GM18909 (cell line): ENCODE measurements at regions not wholly inside any gene's neighbourhood (a gene's known extent, or its start where the extent isn't known, plus 50 kb on each side); places are given as distances from the start of the nearest gene placed in this dataset.

ENCODE experiments used
- ATAC-seq: cut with Tn5 transposase; IDR thresholded peaks from one replicate; pipeline ENCODE4 v1.9.1; 2021; ENCODE audit warnings: mild to moderate bottlenecking; ENCODE audit not compliant: unreplicated experiment, poor library complexity

DNA sequence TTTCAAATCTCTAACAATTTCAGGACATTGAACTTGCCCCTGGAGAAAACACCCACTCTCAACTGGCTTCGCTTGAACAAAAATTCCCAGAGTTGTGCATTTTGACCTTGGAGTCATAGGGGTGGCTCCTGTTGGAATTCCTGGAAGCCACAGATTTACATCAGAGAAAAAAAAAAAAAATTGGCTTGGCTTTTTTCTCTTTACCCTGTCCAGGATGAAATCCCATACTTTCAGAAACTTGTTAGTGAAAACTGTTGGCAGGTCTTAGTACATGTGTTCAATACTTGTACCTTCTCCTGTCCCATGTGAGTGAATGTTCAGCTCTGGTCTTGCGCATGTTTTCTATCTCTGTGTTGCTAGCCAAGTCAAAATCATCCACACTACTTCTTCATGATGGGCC lies 228.8 kb downstream of the TGFB2 start:
- ATAC-seq, result no peak

DNA sequence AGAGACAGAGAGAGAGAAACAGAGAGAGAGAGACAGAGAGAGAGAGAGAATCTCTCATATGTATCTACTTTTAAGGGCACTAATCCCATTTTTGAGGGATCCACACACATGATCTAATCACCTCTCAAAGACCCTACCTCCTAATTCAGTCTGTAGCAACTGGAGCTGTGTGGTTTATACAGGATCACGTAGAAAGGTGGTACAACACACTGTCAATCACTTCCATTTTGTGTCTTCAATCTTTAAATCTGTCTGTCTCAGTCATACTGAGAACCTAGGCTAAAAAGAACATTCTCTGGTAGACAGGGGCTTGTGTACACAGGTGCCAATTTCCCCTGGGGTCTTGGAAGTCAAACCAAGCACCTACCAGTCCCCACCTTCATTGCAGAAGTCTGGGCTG lies 229.9 kb downstream of the TGFB2 start:
- ATAC-seq, result no peak

DNA sequence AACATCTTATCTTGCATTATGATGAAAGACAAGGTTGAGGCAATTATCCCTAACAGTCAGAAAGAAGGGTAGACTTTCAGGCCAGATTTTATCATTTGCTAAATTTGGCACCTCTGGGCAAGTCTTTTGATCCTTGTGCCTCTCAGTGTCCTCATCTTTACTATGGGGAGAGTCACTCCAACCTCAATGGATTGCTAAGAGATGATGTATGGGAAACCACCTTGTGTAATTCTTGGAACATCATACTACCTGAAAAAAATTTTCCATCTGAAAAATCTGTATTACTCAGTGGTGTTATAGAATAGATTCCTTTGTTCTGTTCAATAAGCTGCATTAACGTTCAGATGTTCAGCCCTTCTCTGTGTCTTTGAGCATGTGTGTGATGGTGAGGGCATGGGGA lies 230.7 kb downstream of the TGFB2 start:
- no peak for ATAC-seq

DNA sequence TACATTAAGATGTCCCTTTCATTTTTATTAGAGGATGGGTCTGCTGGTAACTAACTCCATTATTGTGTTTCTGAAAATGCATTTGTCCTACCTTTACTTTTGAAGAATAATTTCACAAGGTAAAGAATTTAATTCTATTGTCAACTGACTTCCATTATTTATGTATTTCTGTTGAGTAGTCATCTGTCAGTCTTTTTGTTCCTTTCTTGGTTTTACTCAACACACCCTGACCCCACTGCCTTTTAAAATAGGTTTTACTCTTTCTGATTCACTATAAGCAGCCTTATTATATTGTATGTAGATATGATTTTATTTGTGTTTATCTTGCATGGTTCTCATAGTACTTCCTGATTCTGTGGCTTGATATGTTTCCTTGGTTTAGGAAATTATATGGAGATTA lies 237.5 kb downstream of the TGFB2 start:
- ATAC-seq, result no peak

DNA sequence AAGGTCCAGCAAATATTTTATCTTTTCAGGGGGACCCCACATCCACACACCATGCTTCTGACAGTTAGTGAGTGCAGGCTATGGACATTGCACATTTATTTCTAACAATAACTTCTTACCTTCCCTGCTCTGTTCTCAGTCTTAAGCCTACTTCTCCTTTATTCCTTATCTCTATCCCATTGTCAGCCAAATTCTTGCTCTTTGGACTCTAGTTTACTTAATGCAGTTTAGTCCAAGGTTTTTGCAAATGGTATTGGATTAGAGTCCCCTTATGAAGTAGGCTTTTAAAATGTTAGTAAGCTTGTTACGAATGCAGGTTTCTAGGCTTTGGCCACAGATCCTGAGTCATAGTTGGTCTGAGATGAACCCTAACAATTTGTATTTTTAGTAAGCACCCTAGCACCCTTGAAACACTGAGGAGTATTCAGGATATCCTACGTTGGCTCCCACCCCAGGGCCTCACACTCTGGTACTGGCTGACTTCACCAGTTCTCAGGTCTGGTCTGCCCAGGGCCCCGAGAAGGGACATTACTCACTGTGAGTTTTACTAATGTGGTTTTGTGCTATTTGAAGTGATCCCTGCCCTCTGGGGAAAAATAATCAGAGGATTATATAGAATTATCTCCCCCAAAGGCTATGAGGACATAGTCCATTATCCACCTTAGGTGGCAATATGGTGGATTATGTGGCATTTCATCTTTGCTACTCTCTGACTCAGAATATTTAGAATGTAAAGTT lies 239.5 kb downstream of the TGFB2 start:
- ATAC-seq, result no peak

DNA sequence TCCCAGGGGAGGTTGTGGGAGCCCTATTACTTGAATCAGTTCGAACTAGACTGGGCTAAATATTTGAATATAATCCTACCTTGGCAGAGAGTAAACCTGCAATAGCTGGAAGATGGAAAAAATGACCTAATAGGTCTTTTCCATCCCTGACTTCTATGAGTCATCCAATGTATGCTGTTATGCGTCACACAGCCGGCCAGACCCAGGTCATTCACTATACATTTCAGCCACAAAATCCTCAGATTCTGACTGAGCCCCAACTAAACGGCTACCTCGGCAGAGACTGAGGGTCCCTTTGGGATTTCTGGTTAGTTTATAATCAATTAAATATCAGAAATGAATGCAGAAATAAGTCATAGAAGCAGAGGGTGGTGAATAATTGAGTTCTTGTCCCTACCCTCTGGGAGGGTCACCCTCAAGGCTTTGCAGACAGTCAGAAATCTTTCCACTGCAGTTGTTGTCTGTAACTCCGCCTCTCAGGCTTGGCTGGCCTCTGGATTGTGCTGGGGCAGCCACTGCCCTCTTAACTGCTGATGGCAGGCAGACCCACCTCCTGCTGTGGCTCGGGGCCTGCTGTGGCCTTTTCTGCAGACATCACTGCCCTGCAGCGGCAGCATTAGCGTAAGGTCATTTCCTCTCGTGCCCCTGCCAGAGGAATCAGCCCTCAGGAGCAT lies 240.5 kb downstream of the TGFB2 start:
- no peak for ATAC-seq

DNA sequence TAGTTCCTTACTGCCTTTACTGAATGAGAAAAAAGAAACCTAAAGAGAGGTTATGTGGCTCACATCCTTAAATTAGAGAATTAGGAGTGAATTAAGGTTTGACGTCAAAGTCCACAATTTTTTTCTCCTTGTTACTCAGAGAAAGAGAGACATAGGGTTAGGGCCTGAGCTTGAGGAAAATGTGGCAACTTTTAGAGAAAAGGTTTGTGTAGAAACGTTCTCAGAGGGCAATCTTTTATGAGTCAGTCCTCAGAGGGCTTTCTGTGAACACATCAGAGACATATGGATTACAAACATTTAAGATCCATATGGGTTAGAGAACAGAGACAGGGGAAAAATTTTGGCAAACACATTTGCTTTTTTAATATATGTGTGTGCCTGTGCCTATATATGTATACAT lies 242.8 kb downstream of the TGFB2 start:
- no peak for ATAC-seq

DNA sequence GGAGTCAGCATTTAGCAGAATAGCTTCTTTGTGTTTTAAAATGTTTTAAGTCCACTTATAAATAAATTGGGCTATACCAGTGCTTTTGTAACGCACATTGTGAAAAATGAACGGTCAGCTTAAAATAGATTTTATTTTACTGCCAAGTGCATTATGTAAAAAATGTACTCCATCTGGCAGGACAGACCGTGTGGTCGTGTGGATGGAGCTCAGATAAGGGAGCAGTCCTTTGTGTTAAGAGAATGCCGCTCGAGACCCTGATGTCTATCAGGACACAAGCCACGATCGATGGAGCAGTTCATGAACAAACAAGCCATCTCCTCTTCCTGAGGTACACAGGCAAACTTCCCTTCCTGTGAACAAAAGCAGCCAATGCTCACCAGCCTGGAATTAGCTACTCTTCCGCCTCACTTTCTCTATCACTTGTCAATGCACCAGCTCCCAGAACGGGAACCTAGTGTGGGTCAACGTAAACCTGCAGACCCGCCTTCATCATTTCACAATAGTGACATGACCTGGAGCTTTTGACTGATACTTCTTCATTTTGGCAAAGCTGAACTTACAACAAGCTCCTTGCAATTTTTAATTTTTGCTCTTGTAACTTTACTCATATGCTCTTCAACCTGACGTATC lies 243.5 kb downstream of the TGFB2 start:
- ATAC-seq, result no peak

DNA sequence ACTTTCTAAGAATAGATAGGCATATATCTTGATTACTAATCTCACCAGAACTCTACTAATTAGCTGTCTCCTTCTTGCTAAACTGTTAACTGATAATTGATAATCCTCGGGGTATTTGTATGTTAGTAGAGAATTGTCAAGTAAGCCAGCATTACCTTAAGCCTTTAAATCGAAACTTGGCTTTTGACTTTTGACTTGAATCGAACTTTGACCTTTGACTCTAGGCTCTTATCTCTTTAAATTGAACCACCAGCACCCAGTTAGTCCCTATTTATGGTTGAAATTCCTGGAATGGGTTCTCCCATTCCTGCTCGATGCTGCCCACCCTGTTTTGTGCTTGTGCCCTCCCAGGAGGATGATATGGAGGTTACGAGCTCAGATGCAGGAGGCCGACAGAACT lies 244.4 kb downstream of the TGFB2 start:
- ATAC-seq, result no peak

DNA sequence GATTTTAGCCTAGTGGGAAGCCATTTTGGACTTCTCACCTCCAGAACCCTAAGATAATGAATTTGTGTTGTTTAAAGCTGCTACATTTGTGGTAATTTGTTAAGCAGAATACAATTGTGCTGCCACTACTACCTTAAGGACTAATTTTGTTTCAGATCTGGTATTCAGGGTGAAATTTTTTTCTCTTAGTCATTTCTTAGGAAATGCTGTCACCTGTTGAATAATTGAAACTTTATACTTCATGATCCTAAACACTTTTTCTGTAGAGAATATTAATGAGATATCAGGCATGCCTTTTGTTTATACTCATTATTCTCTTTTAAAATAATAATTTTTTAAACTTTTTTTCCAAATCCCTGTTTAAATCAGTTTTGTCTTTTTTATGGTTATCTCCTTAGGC lies 246.8 kb downstream of the TGFB2 start:
- no peak for ATAC-seq

DNA sequence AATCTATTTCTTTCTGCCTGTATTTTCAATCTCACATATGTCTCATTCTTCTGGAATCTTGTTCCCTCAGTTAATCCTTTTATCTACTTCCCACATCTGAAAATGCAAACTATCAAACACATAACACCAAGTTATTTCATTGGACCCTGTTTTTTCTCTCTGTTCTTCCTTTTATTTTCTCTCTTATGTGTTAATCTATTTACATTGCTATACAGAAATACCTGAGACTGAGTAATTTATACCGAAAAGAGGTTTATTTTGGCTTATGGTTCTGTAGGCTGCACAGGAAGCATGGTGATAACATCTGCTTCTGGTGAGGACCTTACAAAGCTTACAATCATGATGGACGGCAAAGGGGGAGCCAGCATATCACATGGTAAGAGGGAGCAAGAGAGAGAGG lies 247.6 kb downstream of the TGFB2 start:
- no peak for ATAC-seq

DNA sequence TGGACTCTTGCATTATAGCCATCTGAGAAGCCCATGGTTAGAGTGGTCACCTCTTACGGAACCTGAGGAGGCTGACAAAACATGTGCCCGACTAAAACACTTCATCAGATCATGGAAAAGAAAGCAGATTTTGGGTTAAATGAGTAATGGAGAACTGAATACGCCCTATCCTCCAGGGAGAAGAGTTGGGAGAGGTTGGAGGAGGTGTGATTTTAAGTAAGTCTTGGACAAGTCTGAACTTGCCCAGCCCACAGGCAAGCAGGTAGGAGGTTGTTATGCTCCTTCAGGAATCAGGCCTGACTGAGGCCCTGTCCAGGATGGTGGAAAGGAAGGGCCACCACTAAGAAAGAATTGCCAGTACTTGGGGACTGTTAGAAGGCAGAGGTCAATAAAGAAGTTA lies 255.8 kb downstream of the TGFB2 start:
- ATAC-seq, result no peak

DNA sequence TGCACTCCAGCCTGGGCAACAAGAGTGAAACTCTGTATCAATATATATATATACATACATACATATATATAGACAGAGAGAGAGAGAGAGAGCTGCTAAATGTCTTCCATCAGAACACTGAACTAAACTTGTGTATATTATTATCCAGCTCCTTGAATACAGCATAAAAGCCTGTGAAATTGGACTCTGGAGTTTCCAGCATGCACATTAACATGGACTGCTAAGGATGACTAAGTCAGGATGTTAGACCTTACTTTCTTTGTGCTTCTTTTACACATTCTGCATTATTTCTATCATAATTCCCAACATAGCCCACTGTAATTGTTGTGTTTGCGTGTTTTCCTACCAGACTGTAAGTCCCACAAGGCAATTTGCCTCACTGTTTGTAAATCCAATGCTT lies 259.1 kb downstream of the TGFB2 start:
- ATAC-seq, result no peak

DNA sequence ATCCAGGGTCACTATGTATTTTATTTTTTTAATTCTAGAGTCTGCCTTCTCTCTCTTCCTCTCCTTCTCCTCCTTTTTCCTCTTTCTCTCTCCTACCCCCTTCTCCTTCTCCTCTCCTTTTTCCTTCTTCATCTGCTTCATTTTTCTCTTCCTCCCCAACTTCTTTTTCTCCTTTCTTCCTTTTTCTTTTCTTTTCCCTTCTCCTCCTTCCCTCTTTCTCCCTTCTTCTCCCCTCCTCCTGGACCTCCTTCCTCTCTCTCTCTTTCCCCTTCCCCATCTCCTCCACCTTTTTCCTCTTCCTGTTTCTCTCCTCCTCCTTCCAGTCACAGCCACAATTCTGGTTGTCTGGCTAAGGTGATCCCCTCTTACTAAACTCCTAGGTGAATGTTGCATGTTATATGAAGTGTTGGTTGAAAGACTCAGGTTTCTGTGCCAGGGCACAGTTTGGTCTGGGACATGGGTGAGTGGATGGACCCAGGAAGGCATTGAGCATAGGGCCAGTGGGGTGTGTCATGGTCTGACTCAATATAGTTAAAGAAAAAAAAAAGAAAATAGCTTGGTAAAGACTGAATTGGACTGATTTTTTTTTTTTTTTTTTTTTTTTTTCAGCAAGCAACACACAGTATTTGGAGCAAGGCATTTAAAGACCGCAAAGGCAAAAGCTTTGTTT lies 266.9 kb downstream of the TGFB2 start:
- no peak for ATAC-seq

DNA sequence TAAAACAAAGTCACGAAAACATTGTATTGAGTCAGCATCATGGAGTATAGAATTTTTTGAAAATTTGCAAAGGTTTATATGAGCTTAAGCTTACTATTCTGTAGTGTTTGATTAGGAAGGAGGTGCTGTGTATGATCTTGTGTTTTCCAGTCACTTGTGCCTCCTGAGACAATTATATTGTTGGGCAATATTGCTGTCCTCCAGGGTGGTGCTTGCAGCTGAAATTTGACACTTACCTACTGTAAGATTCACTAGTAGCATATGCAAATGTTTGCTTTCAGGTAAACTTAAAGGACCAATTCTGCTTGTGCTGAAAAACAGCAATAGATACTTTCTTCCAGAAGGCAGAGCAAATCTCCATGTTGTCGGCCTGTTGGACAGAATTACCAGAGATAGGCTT lies 268.0 kb downstream of the TGFB2 start:
- ATAC-seq, result no peak

DNA sequence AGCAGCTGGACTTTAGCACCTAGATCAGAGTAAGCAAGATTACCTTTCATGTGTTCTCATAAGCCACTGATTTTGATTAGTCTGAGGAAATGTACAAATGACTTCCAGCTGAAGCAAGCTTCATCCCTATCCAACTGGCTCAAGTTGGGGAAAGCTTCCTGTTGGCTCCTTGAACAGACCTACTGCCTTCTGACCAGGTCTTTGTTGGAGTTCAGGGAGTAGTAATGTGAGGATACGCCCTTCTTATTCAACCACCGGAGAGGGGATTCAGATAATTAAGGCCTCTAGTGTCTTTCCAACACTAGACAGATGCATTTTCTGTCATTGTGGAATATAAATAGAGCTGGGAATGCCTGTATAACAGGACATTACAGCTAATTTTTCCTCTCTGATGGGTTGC lies 268.9 kb downstream of the TGFB2 start:
- ATAC-seq, result no peak

DNA sequence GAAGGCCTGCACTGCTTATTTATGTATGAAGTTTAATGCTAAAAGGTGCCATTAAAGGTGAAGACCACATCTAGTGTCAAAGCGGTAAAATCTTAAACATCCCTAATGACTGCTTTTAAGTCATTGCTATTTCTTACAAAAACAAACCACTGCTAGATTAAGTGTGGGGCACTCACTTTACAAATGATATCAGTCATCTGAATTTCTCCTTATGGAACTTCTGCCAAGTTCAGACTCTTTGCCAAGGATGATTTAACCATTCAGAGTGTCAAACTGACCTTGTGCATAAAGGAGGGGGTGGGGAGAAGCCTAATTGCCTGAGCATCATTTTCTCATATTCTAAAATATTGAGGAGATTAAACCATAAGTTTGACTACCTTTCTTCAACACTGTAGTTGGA lies 271.5 kb downstream of the TGFB2 start:
- ATAC-seq, result no peak

DNA sequence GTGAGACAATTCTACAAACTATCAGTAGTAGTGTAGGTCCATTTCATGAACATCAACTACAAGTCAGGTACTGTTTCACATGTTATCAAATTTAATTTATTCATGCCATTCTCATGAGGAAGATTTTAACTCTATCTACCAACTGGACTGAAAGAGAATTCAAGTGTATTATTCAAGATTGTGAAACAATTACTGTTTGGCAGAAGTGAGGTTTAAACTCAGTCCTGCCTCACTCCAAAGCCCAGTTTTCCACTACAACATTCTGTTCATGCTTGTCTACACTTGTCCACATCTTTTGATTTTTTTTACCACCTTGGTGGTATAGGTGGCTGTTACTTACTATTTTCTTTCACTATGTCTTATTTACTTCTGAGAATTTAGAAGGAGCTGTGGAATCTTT lies 272.9 kb downstream of the TGFB2 start:
- ATAC-seq, result no peak

DNA sequence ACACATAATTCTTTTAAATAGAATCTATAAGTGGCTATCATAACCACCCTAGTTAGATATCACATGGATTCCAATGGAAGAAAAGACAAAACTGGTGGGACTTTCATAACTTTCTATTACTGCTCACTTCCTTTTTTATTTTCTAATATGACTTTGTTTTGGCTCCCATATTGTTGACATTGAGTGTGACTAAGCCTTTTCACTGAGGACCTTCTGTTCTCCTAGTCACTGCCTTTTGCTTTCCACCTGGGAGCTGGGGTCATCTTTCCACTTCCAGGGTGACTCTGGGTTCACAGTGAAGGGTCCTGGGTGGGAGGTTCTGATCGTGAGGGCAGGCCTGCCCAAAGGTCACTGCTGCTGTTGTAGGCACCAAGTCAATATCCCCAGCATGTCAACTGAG lies 275.8 kb downstream of the TGFB2 start:
- ATAC-seq, result no peak

DNA sequence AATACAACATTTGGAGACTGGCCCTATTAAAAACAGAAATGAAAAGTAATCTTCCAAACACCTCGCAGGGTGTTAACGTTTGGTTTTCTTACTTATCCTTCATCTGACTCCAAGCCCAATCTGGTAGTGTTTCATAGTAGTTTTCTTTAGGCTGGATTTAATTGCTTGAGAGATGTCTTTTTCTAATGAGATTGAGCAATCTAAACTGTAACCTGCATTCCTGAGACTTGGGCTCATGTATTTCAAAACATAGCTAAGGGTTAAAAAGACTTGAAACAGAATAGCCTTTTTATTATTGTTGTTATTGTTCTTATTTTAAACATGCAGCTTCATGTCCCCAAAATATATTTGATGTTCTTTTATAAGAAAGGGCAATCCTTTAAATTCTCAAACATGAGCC lies 278.9 kb downstream of the TGFB2 start:
- no peak for ATAC-seq

DNA sequence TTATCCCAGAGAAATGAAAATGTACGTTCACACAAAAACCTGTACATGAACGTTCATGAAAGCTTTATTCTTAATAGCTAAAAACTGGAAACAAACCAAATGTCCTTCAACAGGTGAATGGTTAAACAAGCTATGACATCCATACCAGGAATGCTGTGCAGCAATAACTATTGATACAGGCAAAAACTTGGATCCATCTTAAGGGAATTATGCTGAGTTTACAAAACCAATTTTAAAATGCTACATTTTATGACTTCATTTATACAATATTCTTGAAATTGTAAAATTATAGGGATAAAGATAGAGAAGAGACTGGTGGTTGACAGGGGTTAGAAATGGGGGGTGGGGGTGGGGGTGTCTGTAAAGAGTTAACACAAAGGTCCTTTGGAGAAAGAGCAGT lies 280.3 kb downstream of the TGFB2 start:
- no peak for ATAC-seq
